GM21367 (cell line): ENCODE measurements at regions not wholly inside any gene's neighbourhood (a gene's known extent, or its start where the extent isn't known, plus 50 kb on each side); places are given as distances from the start of the nearest gene placed in this dataset.

Source experiments
- ATAC-seq: cut with Tn5 transposase; IDR thresholded peaks from one replicate; pipeline ENCODE4 v1.9.1; 2021; ENCODE audit not compliant: unreplicated experiment

GRCh38 chr2:81235601-81236000, 931.0 kb upstream of the LRRTM1 start:
- ATAC-seq = no peak

GRCh38 chr2:81234711-81235110, 930.2 kb upstream of the LRRTM1 start:
- ATAC-seq = no peak

- no peak for ATAC-seq
Observed at GRCh38 chr2:81225756-81226155, 921.2 kb upstream of the LRRTM1 start.

GRCh38 chr2:81213598-81213997, 909.0 kb upstream of the LRRTM1 start:
- no peak for ATAC-seq

GRCh38 chr2:81206216-81206615, 901.7 kb upstream of the LRRTM1 start:
- ATAC-seq = no peak

GRCh38 chr2:81196933-81197628, 892.5 kb upstream of the LRRTM1 start:
- ATAC-seq = no peak

- ATAC-seq = no peak
Observed at GRCh38 chr2:81196383-81196851, 891.9 kb upstream of the LRRTM1 start.

- ATAC-seq = no peak
Observed at GRCh38 chr2:81195774-81196382, 891.3 kb upstream of the LRRTM1 start.

GRCh38 chr2:81195017-81195773, 890.6 kb upstream of the LRRTM1 start:
- ATAC-seq = no peak

- ATAC-seq = no peak
Observed at GRCh38 chr2:81194581-81194980, 890.0 kb upstream of the LRRTM1 start.

- no peak for ATAC-seq
Observed at GRCh38 chr2:81194176-81194575, 889.6 kb upstream of the LRRTM1 start.

- no peak for ATAC-seq
Observed at GRCh38 chr2:81181845-81182244, 877.3 kb upstream of the LRRTM1 start.

- ATAC-seq = no peak
Observed at GRCh38 chr2:81171447-81171846, 866.9 kb upstream of the LRRTM1 start.

- ATAC-seq = no peak
Observed at GRCh38 chr2:81163583-81163982, 859.0 kb upstream of the LRRTM1 start.

- no peak for ATAC-seq
Observed at GRCh38 chr2:81158505-81158904, 854.0 kb upstream of the LRRTM1 start.

- ATAC-seq = no peak
Observed at GRCh38 chr2:81148323-81148722, 843.8 kb upstream of the LRRTM1 start.

GRCh38 chr2:81136296-81136695, 831.7 kb upstream of the LRRTM1 start:
- no peak for ATAC-seq

GRCh38 chr2:81097361-81097760, 792.8 kb upstream of the LRRTM1 start:
- no peak for ATAC-seq

GRCh38 chr2:81093031-81093430, 788.5 kb upstream of the LRRTM1 start:
- ATAC-seq = no peak

- ATAC-seq = no peak
Observed at GRCh38 chr2:81087646-81088045, 783.1 kb upstream of the LRRTM1 start.

- ATAC-seq = no peak
Observed at GRCh38 chr2:81084101-81084500, 779.5 kb upstream of the LRRTM1 start.

GRCh38 chr2:81078631-81079030, 774.1 kb upstream of the LRRTM1 start:
- ATAC-seq = no peak
